HAP-1 (cell line): ENCODE measurements at regions not wholly inside any gene's neighbourhood (a gene's known extent, or its start where the extent isn't known, plus 50 kb on each side); places are given as distances from the start of the nearest gene placed in this dataset.

Experiments
- DNase-seq, 2 experiments: peaks; one replicate each; pipeline ENCODE4 v3.0.0-alpha.2; 2016 to 2020; ENCODE audit warnings: low spot score in 2 of 2
- H3K27me3 ChIP-seq: fragments of 250-450 bp; sonication (Bioruptor Pico); 2 replicates; pipeline ENCODE4 v1.5.1; 2020; ENCODE audit warnings: low read depth, mild to moderate bottlenecking, moderate library complexity
- H3K36me3 ChIP-seq: fragments of 250-450 bp; sonication (Bioruptor Pico); replicated peaks from 2 replicates; pipeline ENCODE4 v1.5.1; 2020; ENCODE audit warnings: mild to moderate bottlenecking
- H3K4me1 ChIP-seq: fragments of 250-450 bp; sonication (Bioruptor Pico); 2 replicates; pipeline ENCODE4 v1.5.1; 2020; ENCODE audit warnings: mild to moderate bottlenecking
- H3K4me3 ChIP-seq: fragments of 250-450 bp; sonication (Bioruptor Pico); 2 replicates; pipeline ENCODE4 v1.5.1; 2020; ENCODE audit warnings: mild to moderate bottlenecking, moderate library complexity
- H3K9me3 ChIP-seq: fragments of 250-450 bp; sonication (Bioruptor Pico); 2 replicates; pipeline ENCODE4 v1.5.1; 2020; ENCODE audit warnings: mild to moderate bottlenecking, moderate library complexity
- in situ Hi-C: fragments of 300-500 bp; cut with MboI; formaldehyde crosslinking; loops from 3 replicates; pipeline ENCODE4 v1.14.3; 2020; ENCODE audit warnings: low sequenced_read_pairs, inconsistent platforms, mixed read lengths

DNA sequence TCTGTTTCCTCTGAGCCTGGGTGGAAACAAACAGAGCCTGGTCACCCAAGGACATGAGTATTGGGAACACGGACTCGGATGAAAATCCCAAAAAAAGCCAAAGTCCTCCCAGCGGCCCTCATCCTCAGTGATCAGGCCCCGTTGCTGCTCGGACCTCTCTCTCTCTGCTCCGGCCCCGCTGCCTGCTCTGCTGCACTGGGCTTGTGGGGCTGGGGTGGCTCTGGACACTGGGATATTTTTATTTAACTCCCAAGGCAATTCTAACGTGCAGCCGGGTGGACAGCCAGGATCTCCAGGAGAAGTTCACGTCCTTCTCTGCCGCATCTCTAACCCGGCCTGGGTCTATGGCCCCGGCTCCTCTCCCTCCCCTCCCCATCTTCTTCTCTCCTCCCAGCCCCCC is 280.9 kb upstream of the TNRC6C start:
- Histone ChIP-seq H3K27me3 (peaks cover 18% of the 10 kb centered on the region; the same call in 1 of the 2 replicates), H3K9me3 (no peaks in the 10 kb centered on the region), H3K4me3 (no peak overlapping the region), H3K36me3 (no peaks in the 10 kb centered on the region), H3K4me1 (no peaks in the 10 kb centered on the region)
- in situ Hi-C loops, result no loop called here
- no peak for DNase-seq

DNA sequence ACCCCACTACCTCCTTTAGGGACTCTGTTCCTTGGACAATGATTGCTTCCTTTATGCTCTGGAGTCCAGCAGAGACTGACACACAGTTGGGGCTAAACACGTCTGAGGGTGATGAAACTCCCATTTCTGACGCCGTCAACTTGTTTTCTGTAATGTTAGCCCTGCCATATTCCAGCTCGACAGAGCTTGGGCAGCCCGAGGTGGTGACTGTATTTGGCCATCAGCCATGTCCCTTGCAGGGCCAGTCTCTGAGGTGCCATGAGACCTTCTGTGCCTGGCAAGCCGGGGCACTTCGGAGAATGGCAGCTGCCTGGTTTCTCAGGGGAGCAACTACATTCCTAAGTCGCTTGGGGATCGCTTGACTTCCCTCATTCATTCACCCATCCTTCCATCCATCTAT is 278.9 kb upstream of the TNRC6C start:
- no peaks in the 10 kb centered on the region for H3K36me3 ChIP-seq
- no peak for DNase-seq
- no peak overlapping the region for H3K4me3 ChIP-seq
- H3K9me3 ChIP-seq, result no peaks in the 10 kb centered on the region
- H3K27me3 ChIP-seq, result peaks cover 17% of the 10 kb centered on the region; the same call in 1 of the 2 replicates
- in situ Hi-C loops, result no loop called here
- no peaks in the 10 kb centered on the region for H3K4me1 ChIP-seq

DNA sequence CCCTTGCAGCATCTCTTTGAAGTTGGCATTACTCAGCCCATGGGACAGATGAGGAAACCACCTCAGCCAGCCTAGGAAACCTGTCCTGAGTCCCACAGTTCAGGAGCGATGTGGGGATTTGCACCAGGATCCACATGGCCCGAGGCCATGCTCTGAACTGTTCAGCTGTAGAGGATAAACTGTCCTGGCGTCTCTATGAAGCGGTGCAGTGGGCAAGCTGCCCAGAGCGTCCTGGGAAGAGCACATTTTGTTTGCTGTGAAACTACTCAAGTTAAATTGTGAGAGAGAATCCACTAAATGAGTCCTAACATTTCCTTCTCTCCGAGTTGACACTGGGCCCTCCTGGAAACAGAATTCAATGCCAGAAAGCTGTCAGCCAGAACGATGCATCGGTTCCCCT is 276.6 kb upstream of the TNRC6C start:
- in situ Hi-C loops, result no loop called here

DNA sequence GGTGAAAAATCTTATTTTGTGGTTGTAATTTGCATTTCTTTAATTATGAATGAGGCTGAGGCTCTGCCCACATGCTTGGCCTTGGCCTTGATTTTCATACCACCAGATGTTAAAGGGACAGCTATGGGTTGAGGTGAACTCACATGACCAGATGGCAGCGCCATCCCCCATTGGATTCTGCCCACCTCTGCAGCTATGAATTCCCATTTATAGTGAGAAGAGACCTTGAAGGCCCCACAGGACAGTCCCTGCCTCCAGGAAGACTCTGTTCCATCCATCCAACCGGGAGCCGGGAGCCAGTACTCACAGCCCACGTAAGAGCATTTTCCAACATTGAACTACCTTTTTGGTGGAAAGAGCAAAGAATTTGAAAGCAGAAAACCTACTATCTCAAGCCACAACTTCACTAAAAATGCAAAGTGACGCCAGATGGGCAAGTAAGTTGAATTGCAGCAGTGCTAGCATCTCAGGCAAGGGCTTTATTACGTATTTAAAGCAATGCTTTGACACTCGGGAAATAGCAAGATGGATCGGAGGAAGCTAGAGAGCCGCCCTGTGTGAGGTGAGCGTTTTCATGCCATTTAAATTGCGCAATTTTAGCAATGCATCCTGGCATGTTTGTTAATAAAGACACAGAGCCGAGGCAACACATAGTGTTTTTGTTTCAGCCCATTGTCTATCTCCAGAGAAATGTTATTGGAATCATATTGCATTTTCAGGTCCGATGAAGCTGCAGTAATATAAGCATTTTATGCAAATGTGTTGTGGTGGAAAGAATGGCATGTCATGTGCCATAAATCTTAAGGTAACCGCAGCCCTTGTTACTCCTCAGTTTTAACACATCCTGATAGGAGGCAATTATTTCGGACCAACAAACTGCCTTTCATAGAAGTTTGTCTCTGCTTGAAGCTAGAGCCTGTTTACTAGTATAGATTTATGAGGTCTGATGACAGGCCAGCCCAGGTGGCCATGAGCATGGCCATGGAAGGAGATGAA is 273.4 kb upstream of the TNRC6C start:
- no peaks in the 10 kb centered on the region for H3K9me3 ChIP-seq
- in situ Hi-C loops, result no loop called here
- no peaks in the 10 kb centered on the region for H3K36me3 ChIP-seq
- no peak for DNase-seq
- H3K27me3 ChIP-seq, result peaks cover 8% of the 10 kb centered on the region
- H3K4me1 ChIP-seq, result no peaks in the 10 kb centered on the region
- H3K4me3 ChIP-seq, result no peak overlapping the region

More for the DNA sequence above, 276.6 kb upstream of the TNRC6C start:
- Histone ChIP-seq H3K36me3 (no peaks in the 10 kb centered on the region), H3K9me3 (no peaks in the 10 kb centered on the region), H3K27me3 (peaks cover 10% of the 10 kb centered on the region; the same call in 1 of the 2 replicates), H3K4me3 (no peak overlapping the region), H3K4me1 (no peaks in the 10 kb centered on the region)
- no peak for DNase-seq

DNA sequence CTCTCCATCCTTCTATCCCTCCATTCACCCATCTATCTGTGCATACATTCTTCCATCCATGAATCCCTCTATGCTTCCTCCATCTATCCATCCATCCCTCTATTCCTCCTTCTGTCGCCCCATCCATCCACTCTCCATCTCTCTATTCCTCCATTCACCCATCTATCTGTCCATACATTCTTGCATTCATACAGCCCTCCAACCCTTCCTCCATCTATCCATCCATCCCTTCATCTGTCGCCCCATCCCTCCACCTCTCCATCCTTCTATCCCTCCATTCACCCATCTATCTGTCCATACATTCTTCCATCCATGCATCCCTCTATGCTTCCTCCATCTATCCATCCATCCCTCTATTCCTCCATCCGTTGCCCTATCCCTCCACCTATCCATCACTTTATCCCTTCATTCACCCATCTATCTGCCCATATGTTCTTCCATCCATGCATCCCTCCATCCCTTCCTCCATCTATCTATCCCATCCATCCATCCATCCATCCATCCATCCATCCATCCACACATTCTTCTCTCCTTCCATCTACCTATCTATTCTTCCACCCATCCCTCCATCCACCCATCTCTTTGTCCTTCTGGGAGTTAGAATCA is 272.5 kb upstream of the TNRC6C start:
- H3K27me3 ChIP-seq, result peaks cover 15% of the 10 kb centered on the region
- DNase-seq, result no peak
- no peaks in the 10 kb centered on the region for H3K36me3 ChIP-seq
- H3K4me1 ChIP-seq, result no peaks in the 10 kb centered on the region
- in situ Hi-C loops, result no loop called here
- no peaks in the 10 kb centered on the region for H3K9me3 ChIP-seq
- no peak overlapping the region for H3K4me3 ChIP-seq

DNA sequence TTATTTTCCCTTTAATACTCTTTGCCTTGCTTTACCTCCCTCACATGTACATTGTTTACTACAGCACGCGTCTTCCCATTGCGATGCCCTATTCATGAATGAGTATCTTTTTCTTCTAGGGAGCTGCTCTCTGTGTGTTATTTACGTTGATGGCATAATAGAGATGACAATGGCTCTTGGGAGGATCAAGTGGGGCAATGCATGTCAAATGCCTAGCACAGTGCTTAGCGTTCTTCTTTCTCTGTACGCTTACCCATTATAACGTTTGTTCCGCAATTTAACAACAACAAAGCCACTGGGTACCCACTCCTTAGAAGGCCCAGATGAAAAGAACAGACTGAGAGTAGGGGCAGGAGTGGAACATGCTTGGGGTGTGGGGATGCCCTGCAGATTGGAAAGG is 271.6 kb upstream of the TNRC6C start:
- no peaks in the 10 kb centered on the region for H3K36me3 ChIP-seq
- no peaks in the 10 kb centered on the region for H3K4me1 ChIP-seq
- no peaks in the 10 kb centered on the region for H3K9me3 ChIP-seq
- H3K4me3 ChIP-seq, result no peak overlapping the region
- peaks cover 23% of the 10 kb centered on the region for H3K27me3 ChIP-seq
- DNase-seq, result no peak
- in situ Hi-C loops, result no loop called here

DNA sequence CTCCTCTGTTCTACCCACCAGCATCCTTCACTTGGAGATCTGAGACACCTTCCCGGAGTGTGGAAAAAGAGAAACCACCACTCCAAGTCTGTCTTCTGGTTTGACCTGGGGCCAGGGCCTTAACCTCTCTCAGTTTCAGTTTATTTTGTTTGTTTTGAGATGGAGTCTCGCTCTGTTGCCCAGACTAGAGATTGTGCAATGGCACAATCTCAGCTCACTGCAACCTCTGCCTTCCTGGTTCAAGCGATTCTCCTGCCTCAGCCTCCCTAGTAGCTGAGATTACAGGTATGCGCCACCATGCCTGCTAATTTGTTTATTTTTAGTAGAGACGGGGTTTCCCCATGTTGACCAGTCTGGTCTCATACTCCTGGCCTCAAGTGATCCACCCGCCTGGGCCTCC is 271.1 kb upstream of the TNRC6C start:
- no peaks in the 10 kb centered on the region for H3K9me3 ChIP-seq
- in situ Hi-C loops, result no loop called here
- H3K4me1 ChIP-seq, result no peaks in the 10 kb centered on the region
- peaks cover 24% of the 10 kb centered on the region for H3K27me3 ChIP-seq
- H3K4me3 ChIP-seq, result no peak overlapping the region
- DNase-seq, result no peak
- no peaks in the 10 kb centered on the region for H3K36me3 ChIP-seq

DNA sequence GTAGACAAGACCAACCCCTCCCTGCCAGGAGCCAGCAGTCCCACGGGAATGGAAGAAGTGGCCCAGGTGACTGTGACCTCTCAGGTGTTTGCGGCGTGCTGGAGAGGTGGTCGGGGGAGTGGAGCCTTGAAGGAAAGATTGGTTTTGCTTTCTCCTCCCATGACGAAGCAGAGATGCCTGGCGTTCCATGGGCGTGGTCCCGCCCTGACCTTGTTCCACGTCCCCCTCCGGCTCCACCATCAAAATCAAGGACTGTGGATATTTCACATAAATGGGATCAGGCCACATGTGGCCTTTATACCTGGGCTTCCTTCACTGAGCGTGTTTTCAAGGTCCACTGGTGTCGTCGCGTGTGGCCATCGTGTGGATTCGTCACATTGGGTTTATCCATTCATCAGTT is 270.6 kb upstream of the TNRC6C start:
- peaks cover 24% of the 10 kb centered on the region for H3K27me3 ChIP-seq
- no peak for DNase-seq
- no peaks in the 10 kb centered on the region for H3K4me1 ChIP-seq
- H3K9me3 ChIP-seq, result no peaks in the 10 kb centered on the region
- H3K36me3 ChIP-seq, result no peaks in the 10 kb centered on the region
- no peak overlapping the region for H3K4me3 ChIP-seq
- in situ Hi-C loops, result no loop called here

DNA sequence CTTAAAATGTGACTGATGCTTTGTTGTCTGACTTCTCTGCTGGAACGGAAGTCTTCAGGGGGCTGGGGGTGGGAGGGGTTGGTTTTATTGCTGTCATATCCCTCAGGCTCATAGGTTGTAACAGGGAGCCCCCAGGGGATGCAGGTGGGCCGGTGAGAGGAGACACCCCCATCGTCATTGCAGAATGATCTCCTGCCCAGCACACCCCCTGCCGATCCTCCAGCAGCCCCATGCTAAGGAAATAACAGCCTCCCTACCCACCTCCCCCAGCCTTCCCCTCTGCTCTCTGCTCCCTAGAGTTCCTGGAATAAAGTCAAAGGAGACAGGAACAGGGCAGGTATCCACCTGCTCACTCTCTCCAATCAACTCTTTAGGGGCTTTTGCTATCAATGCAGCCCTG is 270.1 kb upstream of the TNRC6C start:
- in situ Hi-C loops, result no loop called here

DNA sequence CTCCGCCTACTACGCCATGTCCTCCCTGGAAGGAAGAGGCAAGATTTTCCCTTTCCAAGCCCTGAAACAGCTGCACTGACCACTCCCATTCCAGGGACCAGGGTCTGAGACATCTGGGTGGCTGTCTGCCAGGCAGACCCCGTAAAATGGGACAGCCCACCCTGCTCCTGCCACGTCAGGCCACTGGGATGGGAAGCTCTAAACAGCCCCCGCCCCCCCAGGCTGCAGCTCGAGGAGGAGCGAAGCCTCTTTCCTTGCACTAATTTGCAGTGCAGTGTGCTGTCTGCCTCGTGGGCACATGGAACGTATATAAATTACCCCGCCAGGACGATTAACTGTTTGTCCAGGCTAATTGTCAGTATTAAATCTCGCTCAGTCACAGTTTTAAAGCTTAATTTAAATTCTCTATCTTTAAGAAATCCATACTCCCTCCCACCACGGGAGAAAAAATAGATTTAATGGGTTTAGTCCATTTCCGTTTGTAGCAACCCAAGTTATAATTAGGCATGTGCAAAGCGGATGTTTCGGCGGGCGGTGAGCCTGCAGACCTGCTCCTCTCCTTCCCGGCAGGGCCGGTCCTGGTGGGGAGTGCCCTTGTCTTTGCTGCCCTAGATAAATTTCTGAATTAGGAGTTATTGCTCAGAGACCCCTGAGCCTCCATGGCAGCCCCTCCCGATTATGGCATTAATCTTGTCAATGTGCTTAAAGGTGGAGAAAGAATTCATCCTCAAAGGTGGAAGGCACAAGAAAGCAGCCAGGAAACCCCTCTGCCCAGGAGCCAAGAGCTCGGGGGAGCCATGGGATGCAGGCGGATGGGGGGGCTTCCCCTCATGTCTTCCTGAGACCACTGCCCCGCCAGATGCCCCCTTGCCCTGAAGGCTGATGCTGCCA is 268.0 kb upstream of the TNRC6C start:
- in situ Hi-C loops, result no loop called here
- Histone ChIP-seq H3K9me3 (no peaks in the 10 kb centered on the region), H3K4me1 (no peaks in the 10 kb centered on the region), H3K36me3 (no peaks in the 10 kb centered on the region), H3K4me3 (no peak overlapping the region), H3K27me3 (peaks cover 35% of the 10 kb centered on the region)
- DNase-seq, result no peak

More for the DNA sequence above, 270.1 kb upstream of the TNRC6C start:
- Histone ChIP-seq H3K27me3 (peaks cover 26% of the 10 kb centered on the region), H3K4me3 (no peak overlapping the region), H3K36me3 (no peaks in the 10 kb centered on the region), H3K9me3 (no peaks in the 10 kb centered on the region), H3K4me1 (no peaks in the 10 kb centered on the region)
- DNase-seq, result no peak

DNA sequence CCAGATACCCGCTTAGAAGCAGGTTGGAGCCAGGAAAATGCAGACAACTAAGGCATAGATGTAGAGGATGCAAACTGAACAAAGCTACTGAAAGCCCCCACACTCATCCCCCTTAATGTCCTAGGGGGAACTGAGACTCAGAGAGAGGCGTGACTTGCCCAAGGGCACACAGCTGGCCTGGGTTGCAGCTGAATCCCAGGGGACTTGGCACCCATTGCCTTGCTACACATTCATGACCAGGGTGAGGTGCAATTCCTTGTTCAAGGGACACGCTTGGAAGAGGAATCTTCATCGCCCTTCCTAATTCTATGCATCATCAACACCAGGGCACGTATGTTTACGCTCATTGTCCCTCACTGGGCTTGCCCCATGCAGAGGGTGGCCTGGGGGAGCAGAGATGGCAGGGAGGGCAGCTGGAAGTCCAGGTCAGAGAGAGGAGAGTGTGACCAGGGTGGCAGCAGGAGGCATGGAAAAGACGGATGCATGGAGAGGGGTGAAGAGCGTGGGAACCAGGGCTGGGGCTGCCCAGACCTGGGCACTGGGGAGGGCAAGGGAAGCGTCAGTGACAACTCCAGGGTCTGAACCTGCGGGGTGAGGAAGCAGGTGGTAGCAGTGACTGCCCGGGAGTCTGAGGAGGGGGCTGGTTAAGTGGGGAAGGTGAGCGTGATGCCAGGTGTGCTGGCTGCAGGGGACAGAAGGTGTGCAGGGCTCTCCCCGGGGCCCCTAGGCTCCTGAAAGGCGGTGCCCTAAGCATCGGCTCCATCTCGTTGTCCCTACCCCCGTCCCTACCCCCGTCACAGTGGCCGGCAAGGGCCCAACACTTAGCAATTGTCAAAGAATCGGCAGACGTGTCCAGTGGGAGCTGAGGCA is 267.1 kb upstream of the TNRC6C start:
- Histone ChIP-seq H3K9me3 (no peaks in the 10 kb centered on the region), H3K4me3 (no peak overlapping the region), H3K4me1 (peaks cover under 1% of the 10 kb centered on the region), H3K27me3 (peaks cover 35% of the 10 kb centered on the region), H3K36me3 (no peaks in the 10 kb centered on the region)
- in situ Hi-C loops, result no loop called here
- no peak for DNase-seq

DNA sequence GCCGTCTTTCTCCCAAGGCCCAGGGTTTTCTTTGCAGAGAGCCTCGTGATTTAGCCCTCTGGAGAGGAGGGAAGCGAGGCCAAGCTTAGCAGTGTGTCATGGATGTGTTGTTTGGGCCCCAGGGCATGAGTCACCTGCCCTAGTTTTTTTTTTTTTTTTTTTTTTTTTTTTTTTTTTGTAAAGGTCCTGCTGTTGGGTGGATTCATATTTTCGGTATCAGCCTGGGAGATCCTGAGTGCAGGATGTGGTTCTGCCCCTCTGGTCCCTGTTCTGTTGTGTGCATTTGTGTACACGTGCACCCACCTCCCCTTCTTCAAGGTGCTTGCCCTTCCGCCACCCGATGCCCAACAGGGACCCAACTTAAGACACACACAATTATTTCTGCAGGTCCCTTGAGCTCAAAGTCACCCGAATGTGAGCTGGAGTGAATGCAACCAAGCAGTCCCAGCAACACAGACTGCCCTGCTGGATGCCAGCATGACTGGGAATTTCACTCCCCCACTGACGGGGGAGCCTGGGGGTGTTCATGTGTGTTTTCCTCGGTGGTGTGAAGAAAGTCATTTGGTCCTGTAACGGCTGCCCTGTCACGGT is 265.8 kb upstream of the TNRC6C start:
- Histone ChIP-seq H3K27me3 (peaks cover 39% of the 10 kb centered on the region), H3K4me1 (peaks cover 7% of the 10 kb centered on the region), H3K4me3 (no peak overlapping the region), H3K36me3 (no peaks in the 10 kb centered on the region), H3K9me3 (no peaks in the 10 kb centered on the region)
- in situ Hi-C loops, result no loop called here
- no peak for DNase-seq
